ENCODE measurements at regions not wholly inside any gene's neighbourhood (a gene's known extent, or its start where the extent isn't known, plus 50 kb on each side); places are given as distances from the start of the nearest gene placed in this dataset.

DNA sequence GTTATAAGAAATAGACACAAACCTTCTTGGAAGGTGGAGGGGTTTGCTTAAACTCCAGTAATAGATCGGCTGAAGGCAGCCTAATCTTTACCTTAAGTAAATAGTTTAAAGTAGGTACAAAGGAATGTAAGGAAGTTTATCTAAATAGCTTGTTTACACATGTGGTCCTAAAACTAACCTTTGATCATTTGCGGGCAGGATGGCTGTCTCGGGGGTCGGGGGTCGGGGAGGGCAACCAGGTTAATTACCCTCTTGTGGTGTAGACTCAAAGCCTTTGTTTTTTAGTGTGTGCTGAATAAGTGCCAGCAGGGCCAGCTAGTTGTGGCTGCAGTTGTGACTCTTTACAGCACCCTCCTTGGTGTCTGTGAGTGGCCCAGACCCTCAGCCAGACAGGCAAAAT is 256.9 kb upstream of the SESN3 start:
- no peak for TF ChIP-seq POLR2A (IDR thresholded peaks at IDR 0.05)
- TF ChIP-seq, protein P1, sequence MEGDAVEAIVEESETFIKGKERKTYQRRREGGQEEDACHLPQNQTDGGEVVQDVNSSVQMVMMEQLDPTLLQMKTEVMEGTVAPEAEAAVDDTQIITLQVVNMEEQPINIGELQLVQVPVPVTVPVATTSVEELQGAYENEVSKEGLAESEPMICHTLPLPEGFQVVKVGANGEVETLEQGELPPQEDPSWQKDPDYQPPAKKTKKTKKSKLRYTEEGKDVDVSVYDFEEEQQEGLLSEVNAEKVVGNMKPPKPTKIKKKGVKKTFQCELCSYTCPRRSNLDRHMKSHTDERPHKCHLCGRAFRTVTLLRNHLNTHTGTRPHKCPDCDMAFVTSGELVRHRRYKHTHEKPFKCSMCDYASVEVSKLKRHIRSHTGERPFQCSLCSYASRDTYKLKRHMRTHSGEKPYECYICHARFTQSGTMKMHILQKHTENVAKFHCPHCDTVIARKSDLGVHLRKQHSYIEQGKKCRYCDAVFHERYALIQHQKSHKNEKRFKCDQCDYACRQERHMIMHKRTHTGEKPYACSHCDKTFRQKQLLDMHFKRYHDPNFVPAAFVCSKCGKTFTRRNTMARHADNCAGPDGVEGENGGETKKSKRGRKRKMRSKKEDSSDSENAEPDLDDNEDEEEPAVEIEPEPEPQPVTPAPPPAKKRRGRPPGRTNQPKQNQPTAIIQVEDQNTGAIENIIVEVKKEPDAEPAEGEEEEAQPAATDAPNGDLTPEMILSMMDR (IDR thresholded peaks at IDR 0.05), result no peak
